T-helper 22 cell (primary cell): ENCODE measurements at regions not wholly inside any gene's neighbourhood (a gene's known extent, or its start where the extent isn't known, plus 50 kb on each side); places are given as distances from the start of the nearest gene placed in this dataset.
"Not testable (repeated sequence)": the region's sequence is repeated elsewhere in the genome, so short reads cannot be mapped to it uniquely, and the experiment has no call there.

Experiments
- DNase-seq: peaks from one replicate; pipeline ENCODE4 v3.0.0-alpha.2; 2020; ENCODE audit warnings: low read depth

GRCh38 chr4:1524761-1525160, 118.5 kb upstream of the NKX1-1 start:
- no peak for DNase-seq

- DNase-seq, result no peak
These were observed 117.8 kb upstream of the NKX1-1 start for GRCh38 chr4:1523907-1524636.

GRCh38 chr4:1523506-1523905, 117.3 kb upstream of the NKX1-1 start:
- DNase-seq, result no peak

GRCh38 chr4:1523033-1523432, 116.8 kb upstream of the NKX1-1 start:
- DNase-seq, result no peak

GRCh38 chr4:1522606-1523005, 116.4 kb upstream of the NKX1-1 start:
- no peak for DNase-seq

- DNase-seq, result no peak
These were observed 115.6 kb upstream of the NKX1-1 start for GRCh38 chr4:1521821-1522361.

- DNase-seq, result not testable (repeated sequence)
These were observed 114.7 kb upstream of the NKX1-1 start for GRCh38 chr4:1520795-1521576.

GRCh38 chr4:1519787-1520661, 113.8 kb upstream of the NKX1-1 start:
- no peak for DNase-seq

GRCh38 chr4:1518997-1519700, 112.9 kb upstream of the NKX1-1 start:
- DNase-seq, result no peak

GRCh38 chr4:1517592-1518411, 111.6 kb upstream of the NKX1-1 start:
- DNase-seq, result no peak

GRCh38 chr4:1516881-1517480, 110.7 kb upstream of the NKX1-1 start:
- no peak for DNase-seq

GRCh38 chr4:1516261-1516660, 110.0 kb upstream of the NKX1-1 start:
- DNase-seq, result no peak

- no peak for DNase-seq
These were observed 109.5 kb upstream of the NKX1-1 start for GRCh38 chr4:1515763-1516162.

GRCh38 chr4:1515156-1515555, 108.9 kb upstream of the NKX1-1 start:
- no peak for DNase-seq

- no peak for DNase-seq
These were observed 108.4 kb upstream of the NKX1-1 start for GRCh38 chr4:1514612-1515011.

GRCh38 chr4:1513936-1514483, 107.8 kb upstream of the NKX1-1 start:
- no peak for DNase-seq

- DNase-seq, result peak; percentile 10
These were observed 106.8 kb upstream of the NKX1-1 start for GRCh38 chr4:1512738-1513660.

- no peak for DNase-seq
These were observed 106.0 kb upstream of the NKX1-1 start for GRCh38 chr4:1512051-1512737.
